Heart right ventricle (tissue), 16 donors: ENCODE measurements at regions not wholly inside any gene's neighbourhood (a gene's known extent, or its start where the extent isn't known, plus 50 kb on each side); places are given as distances from the start of the nearest gene placed in this dataset.

Experiments used
- ATAC-seq, 8 donors: fragments of 200-7000 bp; cut with Tn5 transposase; one replicate each; pipeline ENCODE4 v1.9.1; 2020; ENCODE audit warnings: mild to moderate bottlenecking in 8 of 8, moderate library complexity in 8 of 8, moderate number of reproducible peaks in 1 of 8
- DNase-seq, 2 donors: peaks; one replicate each; pipeline ENCODE4 v3.0.0-alpha.2; 2020
- H3K27ac ChIP-seq, 10 donors: fragments of 200-600 bp; sonication (generic) in 2 of 10; one replicate each; pipeline versions ENCODE4 v1.5.0 to v1.8.0; 2020 to 2022; ENCODE audit warnings: mild to moderate bottlenecking in 3 of 10
- H3K27me3 ChIP-seq, 7 donors: fragments of 200-600 bp; one replicate each; pipeline ENCODE4 v1.8.0; 2021 to 2022; ENCODE audit warnings: mild to moderate bottlenecking in 2 of 7
- H3K36me3 ChIP-seq, 9 donors: fragments of 200-600 bp; sonication (generic) in 1 of 9; one replicate each; pipeline versions ENCODE4 v1.5.0 to v1.8.0; 2020 to 2022; ENCODE audit warnings: mild to moderate bottlenecking in 2 of 9
- H3K4me1 ChIP-seq, 9 donors: fragments of 200-600 bp; sonication (generic) in 1 of 9; one replicate each; pipeline versions ENCODE4 v1.5.0 to v1.8.0; 2020 to 2022; ENCODE audit warnings: mild to moderate bottlenecking in 4 of 9
- H3K4me3 ChIP-seq, 10 donors: fragments of 200-600 bp; sonication (generic) in 2 of 10; one replicate each; pipeline versions ENCODE4 v1.5.0 to v1.8.0; 2020 to 2022; ENCODE audit warnings: mild to moderate bottlenecking in 7 of 10, moderate library complexity in 2 of 10
- H3K9me3 ChIP-seq, 11 donors: fragments of 200-600 bp in 10 of 11; sonication (generic) in 2 of 11; one replicate each; pipeline versions ENCODE4 v1.5.0 to v1.8.0; 2013 to 2022; ENCODE audit warnings: mild to moderate bottlenecking in 2 of 11, control low read depth in 1 of 11, moderate library complexity in 1 of 11
- WGBS, 2 donors: extraction: QIAGEN DNeasy Blood & Tissue Kit; methylation state at CpG; one replicate each; pipeline ENCODE4 v1.1.7; 2013; ENCODE audit warnings: inconsistent platforms in 1 of 2; 5-methylcytosine and 5-hydroxymethylcytosine counted together
- intact Hi-C, 10 donors: fragments of 100-400 bp; cut with DNase I; formaldehyde crosslinking; loops; one replicate each; pipeline versions ENCODE4 v1.11.1 to v1.14.2; 2022
- TF ChIP-seq, protein P1 (sequence below), 9 donors: fragments of 200-600 bp; sonication (generic) in 2 of 9; IDR thresholded peaks; one replicate each; pipeline versions ENCODE4 v1.5.0 to v1.8.0; 2021 to 2022; ENCODE audit warnings: antibody characterized with exemption in 9 of 9, mild to moderate bottlenecking in 5 of 9, moderate library complexity in 1 of 9
- donor health status: Arrhythmogenic right ventricular cardiomyopathy.
- donor health status: ischemic (EF 13 %, LVEDD 7.1; RV severe dilation, severe dysfunction).
- donor health status: healthy with polysubstance abuse.
- donor health status: DM: no; HTN: yes; CAD: no.
- donor health status: DM: no; HTN: no; CAD: no.
- donor health status: ischemic (EF 25% LVEDD 6.9; RV normal size, moderate dysfunction).
- donor health status: ischemic (EF 25% LVEDD 5.7; RV mildly dilated, moderate dysfunction).
- donor health status: healthy.
- donor health status: DM: yes; HTN: yes; CAD: no.
- donor health status: Ischemic cardiomyopathy.
- donor health status: ischemic (EF 35%, LVEDD 5.7; RV mildly dilated, moderate dysfunction).
- donor health status: nonischemic (EF 11% LVEDD 7.7; RV severe dilation, severe dysfunction).
- donor health status: DM: yes; HTN: yes; CAD: no.
- donor health status: PGD.
- donor health status: ischemic (EF 29% LVEDD 5.4; RV normal size, mild dysfunction).
- donor health status: nonischemic (EF 23%, LVEDD 6.1; RV moderate dilation, normal function).

GRCh38 chr2:106274668-106275067 lies 80.6 kb upstream of the UXS1 start:
- WGBS, 2 donors = 88 to 89% methylated on average over 7 of the region's 7 CpGs

DNA sequence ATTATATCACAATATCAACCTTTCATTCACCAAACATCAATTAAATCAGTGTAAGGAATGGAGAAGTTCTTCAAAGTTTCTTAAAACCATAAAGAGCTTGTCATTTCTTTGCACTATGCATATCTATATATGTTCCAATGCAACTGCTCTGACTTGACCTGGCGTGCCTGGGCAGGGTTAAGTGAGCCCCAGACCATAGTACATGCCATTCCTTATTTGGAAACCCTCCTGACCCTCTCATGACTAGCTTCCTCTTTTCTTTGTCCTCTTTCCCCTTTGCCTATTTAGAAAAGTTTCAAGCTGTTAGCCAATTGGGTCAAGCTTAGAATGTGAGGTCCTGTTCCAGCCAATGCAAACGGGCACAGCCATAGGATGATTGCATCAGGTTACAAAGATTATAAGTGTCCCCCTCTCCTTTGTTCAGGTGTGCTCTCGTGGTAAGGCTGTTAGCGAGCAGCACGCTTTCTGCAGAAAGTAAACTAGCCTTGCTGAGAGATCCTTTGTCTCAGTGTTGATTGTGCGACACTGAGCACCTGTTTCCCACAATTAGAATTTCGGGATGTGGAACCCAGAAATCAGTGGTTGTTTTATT lies 78.2 kb upstream of the UXS1 start:
- no peak for DNase-seq
- ATAC-seq = no peak
- Histone ChIP-seq H3K36me3 (no peaks in the 10 kb centered on the region), H3K4me1 (peaks cover 0 to 12% (median 7%) of the 10 kb centered on the region in 9 donors), H3K4me3 (no peak overlapping the region), H3K27me3 (peaks cover 0 to 29% (median 0%) of the 10 kb centered on the region in 7 donors), H3K27ac (no peak overlapping the region), H3K9me3 (peaks cover 0 to 4% (median 0%) of the 10 kb centered on the region in 11 donors)
- intact Hi-C loops = no loop called here
- TF ChIP-seq, protein P1, sequence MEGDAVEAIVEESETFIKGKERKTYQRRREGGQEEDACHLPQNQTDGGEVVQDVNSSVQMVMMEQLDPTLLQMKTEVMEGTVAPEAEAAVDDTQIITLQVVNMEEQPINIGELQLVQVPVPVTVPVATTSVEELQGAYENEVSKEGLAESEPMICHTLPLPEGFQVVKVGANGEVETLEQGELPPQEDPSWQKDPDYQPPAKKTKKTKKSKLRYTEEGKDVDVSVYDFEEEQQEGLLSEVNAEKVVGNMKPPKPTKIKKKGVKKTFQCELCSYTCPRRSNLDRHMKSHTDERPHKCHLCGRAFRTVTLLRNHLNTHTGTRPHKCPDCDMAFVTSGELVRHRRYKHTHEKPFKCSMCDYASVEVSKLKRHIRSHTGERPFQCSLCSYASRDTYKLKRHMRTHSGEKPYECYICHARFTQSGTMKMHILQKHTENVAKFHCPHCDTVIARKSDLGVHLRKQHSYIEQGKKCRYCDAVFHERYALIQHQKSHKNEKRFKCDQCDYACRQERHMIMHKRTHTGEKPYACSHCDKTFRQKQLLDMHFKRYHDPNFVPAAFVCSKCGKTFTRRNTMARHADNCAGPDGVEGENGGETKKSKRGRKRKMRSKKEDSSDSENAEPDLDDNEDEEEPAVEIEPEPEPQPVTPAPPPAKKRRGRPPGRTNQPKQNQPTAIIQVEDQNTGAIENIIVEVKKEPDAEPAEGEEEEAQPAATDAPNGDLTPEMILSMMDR (IDR thresholded peaks at IDR 0.05) = no peak
- WGBS, 2 donors = 79% methylated on average over 7 of the region's 7 CpGs

More at GRCh38 chr2:106274668-106275067, 80.6 kb upstream of the UXS1 start:
- intact Hi-C loops = no loop called here
- no peak for DNase-seq
- H3K4me3 ChIP-seq = no peak overlapping the region
- TF ChIP-seq, protein P1 (IDR thresholded peaks at IDR 0.05) = no peak
- no peak overlapping the region for H3K27ac ChIP-seq
- H3K27me3 ChIP-seq = peaks cover 0 to 23% (median 0%) of the 10 kb centered on the region in 7 donors
- H3K4me1 ChIP-seq = peaks cover 0 to 12% (median 8%) of the 10 kb centered on the region in 9 donors
- H3K9me3 ChIP-seq = peaks cover 0 to 4% (median 0%) of the 10 kb centered on the region in 11 donors
- no peaks in the 10 kb centered on the region for H3K36me3 ChIP-seq
- no peak for ATAC-seq

DNA sequence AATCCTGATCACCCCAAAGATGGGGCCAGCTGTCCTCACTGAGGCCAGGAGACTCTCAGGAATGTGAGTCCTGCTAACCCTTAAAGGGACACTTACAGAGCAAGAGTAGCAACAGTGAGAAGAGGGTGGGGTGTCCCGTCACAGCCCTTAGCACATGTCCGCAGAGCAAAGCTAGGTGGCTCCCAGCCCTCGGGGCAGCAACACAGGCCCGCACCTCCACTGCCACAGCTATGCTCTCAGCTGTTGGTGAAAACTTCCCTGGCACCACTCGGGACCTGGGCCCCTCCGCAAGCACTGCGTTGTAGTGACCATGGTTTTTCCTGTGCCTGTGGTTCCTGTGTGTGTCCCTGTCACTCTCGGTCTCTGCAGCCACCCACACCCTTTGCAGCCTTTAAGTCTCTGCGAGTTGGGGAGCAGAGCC lies 76.4 kb upstream of the UXS1 start:
- Histone ChIP-seq H3K27me3 (peaks cover 0 to 29% (median 0%) of the 10 kb centered on the region in 7 donors), H3K4me1 (peaks cover 0 to 12% (median 7%) of the 10 kb centered on the region in 9 donors), H3K36me3 (no peaks in the 10 kb centered on the region), H3K27ac (no peak overlapping the region), H3K9me3 (peaks cover 0 to 4% (median 0%) of the 10 kb centered on the region in 11 donors), H3K4me3 (peak overlapping the region in 9 of 10 donors; percentile 10 to 51 (median 38))
- TF ChIP-seq, protein P1 (IDR thresholded peaks at IDR 0.05) = no peak
- DNase-seq = no peak
- WGBS, 2 donors = 72 to 75% methylated on average over 9 of the region's 9 CpGs
- peak in 4 of 8 donors; percentile 33 to 69 (median 62) for ATAC-seq
- intact Hi-C loops = no loop called here

- Histone ChIP-seq H3K36me3 (no peaks in the 10 kb centered on the region), H3K4me1 (peaks cover 0 to 12% (median 7%) of the 10 kb centered on the region in 9 donors), H3K27ac (no peak overlapping the region), H3K9me3 (peaks cover 0 to 4% (median 0%) of the 10 kb centered on the region in 11 donors), H3K4me3 (peak overlapping the region; percentile 10 to 51 (median 36)), H3K27me3 (peaks cover 0 to 29% (median 0%) of the 10 kb centered on the region in 7 donors)
- intact Hi-C loops = no loop called here
- DNase-seq = peak; percentile 15 to 52
- TF ChIP-seq, protein P1 (IDR thresholded peaks at IDR 0.05) = no peak
- ATAC-seq = peak in 6 of 8 donors; percentile 47 to 89 (median 78)
- WGBS, 2 donors = 14% methylated on average over 43 to 44 of the region's 44 CpGs
Observed at GRCh38 chr2:106269591-106270291, 75.6 kb upstream of the UXS1 start.
